ENCODE measurements at regions not wholly inside any gene's neighbourhood (a gene's known extent, or its start where the extent isn't known, plus 50 kb on each side); places are given as distances from the start of the nearest gene placed in this dataset.

GRCh38 chr10:130372222-130372621 is 236.0 kb downstream of the GLRX3 start:
- no peak for DNase-seq

GRCh38 chr10:130372866-130373265 is 236.7 kb downstream of the GLRX3 start:
- no peak for DNase-seq

- no peak for DNase-seq
These were observed 241.9 kb downstream of the GLRX3 start for GRCh38 chr10:130377986-130378540.

- DNase-seq, result no peak
These were observed 242.6 kb downstream of the GLRX3 start for GRCh38 chr10:130378556-130379400.

- no peak for DNase-seq
These were observed 243.9 kb downstream of the GLRX3 start for GRCh38 chr10:130380056-130380455.

GRCh38 chr10:130382031-130382430 is 245.8 kb downstream of the GLRX3 start:
- DNase-seq, result no peak

- no peak for DNase-seq
These were observed 251.9 kb downstream of the GLRX3 start for GRCh38 chr10:130387936-130388580.

- no peak for DNase-seq
These were observed 252.6 kb downstream of the GLRX3 start for GRCh38 chr10:130388746-130389145.

GRCh38 chr10:130389906-130390305 is 253.7 kb downstream of the GLRX3 start:
- DNase-seq, result no peak

- no peak for DNase-seq
These were observed 255.8 kb downstream of the GLRX3 start for GRCh38 chr10:130392031-130392430.

- DNase-seq, result no peak
These were observed 257.2 kb downstream of the GLRX3 start for GRCh38 chr10:130393342-130393741.

GRCh38 chr10:130394832-130395231 is 258.6 kb downstream of the GLRX3 start:
- DNase-seq, result no peak

GRCh38 chr10:130395248-130395936 is 259.2 kb downstream of the GLRX3 start:
- DNase-seq, result no peak

- no peak for DNase-seq
These were observed 259.9 kb downstream of the GLRX3 start for GRCh38 chr10:130396044-130396443.

GRCh38 chr10:130398090-130398994 is 262.2 kb downstream of the GLRX3 start:
- no peak for DNase-seq

- DNase-seq, result no peak
These were observed 263.3 kb downstream of the GLRX3 start for GRCh38 chr10:130399425-130399950.

- no peak for DNase-seq
These were observed 264.7 kb downstream of the GLRX3 start for GRCh38 chr10:130400890-130401289.

- no peak for DNase-seq
These were observed 265.9 kb downstream of the GLRX3 start for GRCh38 chr10:130401860-130402765.

- DNase-seq, result no peak
These were observed 267.2 kb downstream of the GLRX3 start for GRCh38 chr10:130403153-130404075.
